ENCODE measurements at regions not wholly inside any gene's neighbourhood (a gene's known extent, or its start where the extent isn't known, plus 50 kb on each side); places are given as distances from the start of the nearest gene placed in this dataset.
A peak's percentile ranks its signal among the peaks of the same experiment; 100 is the strongest.

DNA sequence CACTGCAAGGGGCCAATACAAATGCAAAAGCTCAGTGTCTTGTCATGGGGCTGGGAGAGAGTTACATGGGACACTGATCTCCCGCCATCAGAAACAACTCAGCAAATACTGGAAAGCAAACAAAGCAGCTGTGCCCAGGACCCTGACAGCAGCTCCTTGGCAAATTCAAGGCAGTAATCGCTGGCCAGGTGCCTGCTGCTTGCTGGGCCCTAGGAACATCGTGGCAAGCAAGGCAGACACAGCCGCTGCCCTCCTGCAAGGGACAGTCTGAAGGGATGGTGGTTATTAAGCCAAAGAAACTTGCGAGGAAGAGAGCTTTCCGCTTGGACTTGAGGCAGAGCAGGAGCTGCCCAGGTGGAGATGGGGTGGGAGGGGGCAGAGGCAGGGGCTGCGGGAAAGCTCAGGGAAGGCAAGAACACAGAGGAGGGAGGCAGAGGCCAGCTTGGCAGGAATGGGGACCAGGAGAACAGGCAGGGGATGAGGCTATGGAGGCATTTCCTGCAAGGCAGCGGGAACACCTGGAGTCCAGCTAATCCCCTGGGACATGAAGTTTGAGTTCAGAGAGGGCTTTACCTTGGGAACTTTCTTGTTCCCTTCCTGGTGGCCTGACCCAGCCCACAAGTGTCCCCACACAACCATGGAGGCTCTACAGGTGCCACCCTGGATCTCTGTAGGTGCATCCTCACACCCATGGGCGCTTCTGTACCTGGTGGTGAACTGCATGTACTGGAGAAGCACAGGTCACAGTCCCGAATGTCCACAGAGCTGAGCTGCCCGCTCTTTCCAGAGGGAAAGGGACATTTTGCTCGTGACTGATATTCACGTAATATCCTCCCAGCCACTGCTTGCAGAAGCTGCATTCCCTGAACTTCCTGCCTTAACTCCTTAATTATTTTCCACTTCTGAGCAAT is 78.7 kb upstream of the ATP2B2 start:
- ChIA-PET POLR2A (no interaction called here), CTCF (interaction anchor here (1.4 to 2.6 kb wide), 2 partner anchors 15 to 155 kb away, joined by 4 to 5 read pairs; no protein-coding TSS in a partner anchor)
- ATAC-seq (peak in 1 of 2 experiments; percentile 52; a peak in 3 of 6 replicates), FAIRE-seq (no peak), DNase-seq (ENCODE audit: low read depth in 1 of 2, low spot score in 1 of 2) (no peak)
- Histone ChIP-seq H3K4me3 (no peak overlapping the region), H3K4me1 (no peaks in the 10 kb centered on the region), H3K9me3 (no peaks in the 10 kb centered on the region), H3K4me2 (no peak overlapping the region), H3K27ac (no peak overlapping the region)
- TF ChIP-seq RCOR1 (IDR thresholded peaks at IDR 0.05; ENCODE audit: low read depth, low read length): no peak
- no peak for TF ChIP-seq CHD2 (IDR thresholded peaks at IDR 0.05; ENCODE audit: low read length, partially characterized antibody)
- TF ChIP-seq HOXB5 (CRISPR knock-in tag; IDR thresholded peaks at IDR 0.05): no peak
- no peak for TF ChIP-seq BHLHE40 (IDR thresholded peaks at IDR 0.05; ENCODE audit: low read depth, low read length)
- no peak for TF ChIP-seq TP53 (CRISPR knock-in tag; IDR thresholded peaks at IDR 0.05)
- TF ChIP-seq, protein P1, sequence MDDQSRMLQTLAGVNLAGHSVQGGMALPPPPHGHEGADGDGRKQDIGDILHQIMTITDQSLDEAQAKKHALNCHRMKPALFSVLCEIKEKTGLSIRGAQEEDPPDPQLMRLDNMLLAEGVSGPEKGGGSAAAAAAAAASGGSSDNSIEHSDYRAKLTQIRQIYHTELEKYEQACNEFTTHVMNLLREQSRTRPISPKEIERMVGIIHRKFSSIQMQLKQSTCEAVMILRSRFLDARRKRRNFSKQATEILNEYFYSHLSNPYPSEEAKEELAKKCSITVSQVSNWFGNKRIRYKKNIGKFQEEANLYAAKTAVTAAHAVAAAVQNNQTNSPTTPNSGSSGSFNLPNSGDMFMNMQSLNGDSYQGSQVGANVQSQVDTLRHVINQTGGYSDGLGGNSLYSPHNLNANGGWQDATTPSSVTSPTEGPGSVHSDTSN (IDR thresholded peaks at IDR 0.05): no peak
- TF ChIP-seq, protein P2, sequence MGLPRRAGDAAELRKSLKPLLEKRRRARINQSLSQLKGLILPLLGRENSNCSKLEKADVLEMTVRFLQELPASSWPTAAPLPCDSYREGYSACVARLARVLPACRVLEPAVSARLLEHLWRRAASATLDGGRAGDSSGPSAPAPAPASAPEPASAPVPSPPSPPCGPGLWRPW (IDR thresholded peaks at IDR 0.05): no peak
- TF ChIP-seq RARB (CRISPR knock-in tag; IDR thresholded peaks at IDR 0.05): no peak
- no peak for TF ChIP-seq FOSL2 (IDR thresholded peaks at IDR 0.05)
- no peak for TF ChIP-seq FOSL2 (CRISPR knock-in tag; IDR thresholded peaks at IDR 0.05)
- no peak for TF ChIP-seq FOSB (CRISPR knock-in tag; IDR thresholded peaks at IDR 0.05)
- no peak for TF ChIP-seq ESRRA (IDR thresholded peaks at IDR 0.05; ENCODE audit: borderline replicate concordance, low read length)
- 5% methylated on average over 13 of the region's 13 CpGs for WGBS (ENCODE audit: missing lambda C conversion rate)

DNA sequence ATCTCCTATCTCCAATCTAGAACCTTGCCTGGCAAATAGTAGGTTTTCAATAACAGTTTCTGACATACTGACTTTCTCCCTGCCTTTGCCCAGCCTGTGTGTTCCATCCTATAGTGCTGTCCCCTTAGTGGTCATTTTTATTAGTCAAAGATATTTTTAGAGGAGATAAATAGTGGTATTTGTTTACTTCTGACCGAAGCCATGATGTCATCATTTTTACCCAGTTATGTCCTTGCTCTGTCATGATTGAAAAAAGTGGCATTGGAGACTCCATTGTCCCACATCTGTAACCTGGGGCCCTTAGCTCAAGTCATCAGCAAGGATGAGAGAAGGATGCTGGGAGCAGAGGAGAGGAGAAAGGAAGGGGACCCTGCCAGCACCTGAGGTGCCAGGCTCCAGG is 80.6 kb upstream of the ATP2B2 start:
- DNase-seq (ENCODE audit: low read depth in 1 of 2, low spot score in 1 of 2) (no peak), ATAC-seq (no peak), FAIRE-seq (no peak)
- ChIA-PET CTCF (interaction anchor here (1.4 to 1.5 kb wide), 2 partner anchors 8 to 16 kb away, joined by 5 to 6 read pairs; no protein-coding TSS in a partner anchor), POLR2A (no interaction called here)
- Histone ChIP-seq H3K4me2 (no peak overlapping the region), H3K4me3 (no peak overlapping the region), H3K9me3 (no peaks in the 10 kb centered on the region), H3K27ac (no peak overlapping the region), H3K4me1 (no peaks in the 10 kb centered on the region)
- TF ChIP-seq RAD21 (conservative IDR thresholded peaks at IDR 0.05 in 1 of 2, IDR thresholded peaks at IDR 0.05 in 1 of 2) (no peak), CHD4 (IDR thresholded peaks at IDR 0.05; ENCODE audit: borderline replicate concordance) (no peak), ESRRA (IDR thresholded peaks at IDR 0.05; ENCODE audit: borderline replicate concordance, low read length) (no peak), FOSB (CRISPR knock-in tag; IDR thresholded peaks at IDR 0.05) (no peak), CEBPB (IDR thresholded peaks at IDR 0.05) (no peak), RARB (CRISPR knock-in tag; IDR thresholded peaks at IDR 0.05) (no peak)
- TF ChIP-seq, protein P2 (IDR thresholded peaks at IDR 0.05): no peak
- TF ChIP-seq, protein P3, sequence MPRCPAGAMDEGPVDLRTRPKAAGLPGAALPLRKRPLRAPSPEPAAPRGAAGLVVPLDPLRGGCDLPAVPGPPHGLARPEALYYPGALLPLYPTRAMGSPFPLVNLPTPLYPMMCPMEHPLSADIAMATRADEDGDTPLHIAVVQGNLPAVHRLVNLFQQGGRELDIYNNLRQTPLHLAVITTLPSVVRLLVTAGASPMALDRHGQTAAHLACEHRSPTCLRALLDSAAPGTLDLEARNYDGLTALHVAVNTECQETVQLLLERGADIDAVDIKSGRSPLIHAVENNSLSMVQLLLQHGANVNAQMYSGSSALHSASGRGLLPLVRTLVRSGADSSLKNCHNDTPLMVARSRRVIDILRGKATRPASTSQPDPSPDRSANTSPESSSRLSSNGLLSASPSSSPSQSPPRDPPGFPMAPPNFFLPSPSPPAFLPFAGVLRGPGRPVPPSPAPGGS (IDR thresholded peaks at IDR 0.05): no peak
- TF ChIP-seq, protein P4, sequence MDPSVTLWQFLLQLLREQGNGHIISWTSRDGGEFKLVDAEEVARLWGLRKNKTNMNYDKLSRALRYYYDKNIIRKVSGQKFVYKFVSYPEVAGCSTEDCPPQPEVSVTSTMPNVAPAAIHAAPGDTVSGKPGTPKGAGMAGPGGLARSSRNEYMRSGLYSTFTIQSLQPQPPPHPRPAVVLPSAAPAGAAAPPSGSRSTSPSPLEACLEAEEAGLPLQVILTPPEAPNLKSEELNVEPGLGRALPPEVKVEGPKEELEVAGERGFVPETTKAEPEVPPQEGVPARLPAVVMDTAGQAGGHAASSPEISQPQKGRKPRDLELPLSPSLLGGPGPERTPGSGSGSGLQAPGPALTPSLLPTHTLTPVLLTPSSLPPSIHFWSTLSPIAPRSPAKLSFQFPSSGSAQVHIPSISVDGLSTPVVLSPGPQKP (IDR thresholded peaks at IDR 0.05; ENCODE audit: low read depth, low read length): no peak
- WGBS (ENCODE audit: missing lambda C conversion rate): 0% methylated on average over 1 of the region's 1 CpG

DNA sequence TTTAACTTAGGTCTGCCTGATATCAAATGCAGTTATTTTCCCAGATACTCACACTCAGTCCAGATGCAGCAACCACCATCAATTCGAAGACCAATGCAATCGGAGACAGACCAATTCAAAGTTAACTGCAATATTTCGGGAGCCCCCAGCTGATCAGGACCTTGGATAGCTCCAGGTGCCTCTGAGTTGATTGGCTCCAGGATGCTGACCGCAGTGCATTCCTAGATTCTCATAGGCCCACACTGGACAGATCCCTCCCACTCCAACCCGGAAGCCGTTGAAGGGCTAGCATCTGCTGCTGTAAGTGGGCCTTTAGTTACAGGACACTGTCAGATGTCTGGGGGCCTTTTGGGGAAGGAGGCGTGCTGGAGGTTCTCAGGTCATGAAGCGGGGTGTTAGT is 89.5 kb upstream of the ATP2B2 start:
- DNase-seq (ENCODE audit: low read depth in 1 of 2, low spot score in 1 of 2): peak; percentile 54 to 56
- 18% methylated on average over 8 of the region's 8 CpGs for WGBS (ENCODE audit: missing lambda C conversion rate)
- no peak for FAIRE-seq
- no peak overlapping the region for H3K4me2 ChIP-seq
- H3K4me1 ChIP-seq: no peaks in the 10 kb centered on the region
- ChIA-PET CTCF (interaction anchor here (1.0 kb wide), 1 partner anchor 351 kb away, joined by 3 read pairs; no protein-coding TSS in a partner anchor), POLR2A (no interaction called here)
- TF ChIP-seq, protein P5, sequence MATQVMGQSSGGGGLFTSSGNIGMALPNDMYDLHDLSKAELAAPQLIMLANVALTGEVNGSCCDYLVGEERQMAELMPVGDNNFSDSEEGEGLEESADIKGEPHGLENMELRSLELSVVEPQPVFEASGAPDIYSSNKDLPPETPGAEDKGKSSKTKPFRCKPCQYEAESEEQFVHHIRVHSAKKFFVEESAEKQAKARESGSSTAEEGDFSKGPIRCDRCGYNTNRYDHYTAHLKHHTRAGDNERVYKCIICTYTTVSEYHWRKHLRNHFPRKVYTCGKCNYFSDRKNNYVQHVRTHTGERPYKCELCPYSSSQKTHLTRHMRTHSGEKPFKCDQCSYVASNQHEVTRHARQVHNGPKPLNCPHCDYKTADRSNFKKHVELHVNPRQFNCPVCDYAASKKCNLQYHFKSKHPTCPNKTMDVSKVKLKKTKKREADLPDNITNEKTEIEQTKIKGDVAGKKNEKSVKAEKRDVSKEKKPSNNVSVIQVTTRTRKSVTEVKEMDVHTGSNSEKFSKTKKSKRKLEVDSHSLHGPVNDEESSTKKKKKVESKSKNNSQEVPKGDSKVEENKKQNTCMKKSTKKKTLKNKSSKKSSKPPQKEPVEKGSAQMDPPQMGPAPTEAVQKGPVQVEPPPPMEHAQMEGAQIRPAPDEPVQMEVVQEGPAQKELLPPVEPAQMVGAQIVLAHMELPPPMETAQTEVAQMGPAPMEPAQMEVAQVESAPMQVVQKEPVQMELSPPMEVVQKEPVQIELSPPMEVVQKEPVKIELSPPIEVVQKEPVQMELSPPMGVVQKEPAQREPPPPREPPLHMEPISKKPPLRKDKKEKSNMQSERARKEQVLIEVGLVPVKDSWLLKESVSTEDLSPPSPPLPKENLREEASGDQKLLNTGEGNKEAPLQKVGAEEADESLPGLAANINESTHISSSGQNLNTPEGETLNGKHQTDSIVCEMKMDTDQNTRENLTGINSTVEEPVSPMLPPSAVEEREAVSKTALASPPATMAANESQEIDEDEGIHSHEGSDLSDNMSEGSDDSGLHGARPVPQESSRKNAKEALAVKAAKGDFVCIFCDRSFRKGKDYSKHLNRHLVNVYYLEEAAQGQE (IDR thresholded peaks at IDR 0.05): peak; percentile 94
- no peak for TF ChIP-seq ZNF302 (CRISPR knock-in tag; IDR thresholded peaks at IDR 0.05)
- H3K4me3 ChIP-seq: no peak overlapping the region
- ATAC-seq: peak; percentile 69 to 94; a peak in 4 of 6 replicates
- no peaks in the 10 kb centered on the region for H3K9me3 ChIP-seq
- no peak overlapping the region for H3K27ac ChIP-seq
